RKO (cell line): ENCODE measurements at regions not wholly inside any gene's neighbourhood (a gene's known extent, or its start where the extent isn't known, plus 50 kb on each side); places are given as distances from the start of the nearest gene placed in this dataset.

ENCODE experiments used
- DNase-seq: peaks from one replicate; pipeline ENCODE4 v3.0.0-alpha.2; 2016; ENCODE audit warnings: low spot score

DNA sequence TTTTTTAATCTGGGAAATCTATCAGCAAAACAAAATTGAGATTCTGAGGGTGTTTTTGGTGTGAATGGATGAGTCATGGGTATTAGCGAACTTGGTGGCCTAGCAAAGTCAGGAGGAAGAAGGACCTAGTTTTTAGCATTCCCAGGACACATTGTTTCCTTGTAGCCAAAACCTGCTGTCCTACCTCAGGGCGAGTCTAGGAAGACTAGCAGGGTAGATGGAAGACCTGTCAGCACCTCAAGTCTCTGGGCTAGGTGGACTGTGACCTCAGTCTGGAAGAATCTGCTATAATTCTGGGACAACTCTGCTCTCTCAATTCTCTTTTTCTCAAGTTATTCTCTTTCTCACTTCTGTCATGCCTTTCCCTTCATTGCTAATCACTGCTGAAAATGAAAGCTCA is 1399.3 kb upstream of the LRRTM1 start:
- DNase-seq: no peak

DNA sequence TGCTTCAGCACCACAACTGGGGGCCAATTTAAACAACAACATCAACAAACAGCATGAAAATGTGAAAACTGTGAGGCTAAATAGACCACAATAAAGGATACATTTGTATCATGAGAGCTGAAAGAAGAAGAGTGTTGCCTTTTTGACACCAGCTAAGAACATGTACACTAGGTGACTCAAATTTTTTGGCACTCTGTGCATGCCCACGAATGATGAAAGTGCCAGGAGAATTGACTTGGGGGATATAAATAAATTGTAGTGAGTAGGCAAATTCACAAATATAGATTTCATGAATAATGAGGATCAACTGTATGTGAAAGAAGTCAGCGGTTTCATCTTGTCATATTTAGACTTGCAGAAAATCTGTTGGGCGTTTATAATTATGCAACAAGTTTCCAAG is 1388.0 kb upstream of the LRRTM1 start:
- no peak for DNase-seq

GRCh38 chr2:81675641-81676040 is 1371.1 kb upstream of the LRRTM1 start:
- DNase-seq: no peak

DNA sequence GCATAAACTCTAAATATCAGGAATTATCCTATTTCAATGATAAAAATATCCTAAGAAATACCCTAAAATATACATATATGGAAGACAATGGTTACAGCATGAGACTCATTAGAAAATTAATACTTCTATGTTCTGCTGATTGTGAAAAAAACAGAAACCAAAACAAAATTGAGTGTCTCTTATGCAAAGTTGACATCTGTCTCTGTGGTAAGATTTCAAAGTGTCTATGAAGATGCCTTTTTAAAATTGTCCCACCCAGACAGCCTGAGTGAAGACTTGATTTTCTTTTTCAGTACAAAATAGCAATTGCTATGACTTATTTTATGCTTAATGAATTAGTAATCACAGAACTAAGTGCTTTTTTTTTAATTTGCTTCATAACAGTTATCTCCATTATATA is 1368.4 kb upstream of the LRRTM1 start:
- DNase-seq: no peak

- DNase-seq: no peak
Observed at GRCh38 chr2:81672516-81672915, 1368.0 kb upstream of the LRRTM1 start.

GRCh38 chr2:81670885-81671284 is 1366.3 kb upstream of the LRRTM1 start:
- DNase-seq: no peak

GRCh38 chr2:81661081-81661480 is 1356.5 kb upstream of the LRRTM1 start:
- no peak for DNase-seq

DNA sequence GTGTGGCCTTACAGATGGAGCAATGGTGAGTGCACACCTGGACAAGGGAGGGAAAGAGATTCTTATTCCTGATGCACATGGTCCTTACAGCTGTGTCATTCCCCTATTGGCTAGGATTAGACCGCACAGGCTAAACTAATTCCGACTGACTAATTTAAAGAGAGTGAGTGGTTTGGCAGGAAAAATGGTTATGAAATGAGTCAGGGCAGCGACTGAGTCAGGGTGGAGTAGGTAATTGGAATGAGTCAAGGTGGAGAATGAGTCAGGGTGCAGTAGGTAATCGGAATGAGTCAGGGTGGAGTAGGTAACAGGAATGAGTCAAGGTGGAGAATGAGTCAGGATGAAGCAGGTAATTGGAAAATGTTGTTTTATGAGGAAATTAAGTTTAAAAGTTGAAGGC is 1353.7 kb upstream of the LRRTM1 start:
- peak; percentile 77 for DNase-seq

DNA sequence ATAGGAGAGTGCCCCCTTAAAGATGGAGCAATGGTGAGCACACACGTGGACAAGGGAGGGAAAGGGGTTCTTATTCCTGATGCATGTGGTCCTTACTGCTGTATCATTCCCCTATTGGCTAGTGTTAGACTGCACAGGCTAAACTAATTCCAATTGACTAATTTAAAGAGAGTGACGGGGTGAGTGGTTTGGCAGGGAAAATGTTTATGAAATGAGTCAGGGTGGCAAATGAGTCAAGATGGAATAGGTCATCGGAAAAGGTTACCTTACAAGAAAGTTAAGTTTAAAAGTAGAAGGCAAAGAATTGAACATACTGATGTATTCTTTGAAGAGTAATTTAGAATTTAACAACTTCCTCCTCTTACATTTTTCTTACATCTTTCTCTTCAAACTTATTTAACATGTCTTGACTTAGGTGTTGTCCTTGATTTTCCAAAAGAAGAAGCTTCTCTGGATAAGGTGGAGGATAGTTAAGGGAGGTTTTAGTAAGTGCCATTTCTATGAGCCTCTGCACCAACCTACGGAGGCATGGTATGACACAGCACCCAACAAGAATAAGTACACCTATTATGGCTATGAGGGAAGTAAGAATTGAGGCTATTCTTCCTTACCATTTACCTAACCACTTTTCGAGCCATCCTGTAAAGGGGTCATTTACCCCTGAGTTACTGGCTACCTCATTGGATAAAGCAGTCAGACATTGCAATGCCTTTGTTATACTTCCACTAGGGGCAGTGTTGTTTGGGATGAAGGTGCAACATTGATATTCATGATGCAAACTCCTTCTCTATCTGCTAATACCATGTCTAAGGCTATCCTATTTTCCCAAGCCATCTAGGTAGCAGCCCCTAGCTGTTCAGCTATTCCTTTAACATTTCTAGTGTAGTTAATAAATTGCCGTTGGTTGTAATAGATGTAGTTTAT is 1345.8 kb upstream of the LRRTM1 start:
- peak; percentile 53 for DNase-seq

GRCh38 chr2:81648806-81649205 is 1344.3 kb upstream of the LRRTM1 start:
- DNase-seq: no peak

DNA sequence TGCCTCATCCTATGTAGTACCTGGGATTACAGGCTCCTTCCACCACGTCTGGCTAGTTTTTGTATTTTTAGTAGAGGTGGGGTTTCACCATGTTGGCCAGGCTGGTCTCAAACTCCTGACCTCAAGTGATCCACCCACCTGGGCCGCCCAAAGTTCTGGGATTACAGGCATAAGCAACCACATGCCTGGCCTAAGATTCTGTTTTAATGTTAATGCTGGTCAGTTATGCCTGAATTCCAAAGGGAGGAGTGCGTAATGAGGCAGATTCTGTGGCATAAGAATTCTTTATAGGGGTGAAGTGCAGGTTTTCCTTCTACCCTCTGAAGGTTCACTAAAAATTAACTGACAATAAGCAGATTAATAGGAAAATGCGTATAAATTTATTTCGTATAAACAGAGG is 1343.8 kb upstream of the LRRTM1 start:
- no peak for DNase-seq

- DNase-seq: no peak
Observed at GRCh38 chr2:81647715-81648230, 1343.2 kb upstream of the LRRTM1 start.

DNA sequence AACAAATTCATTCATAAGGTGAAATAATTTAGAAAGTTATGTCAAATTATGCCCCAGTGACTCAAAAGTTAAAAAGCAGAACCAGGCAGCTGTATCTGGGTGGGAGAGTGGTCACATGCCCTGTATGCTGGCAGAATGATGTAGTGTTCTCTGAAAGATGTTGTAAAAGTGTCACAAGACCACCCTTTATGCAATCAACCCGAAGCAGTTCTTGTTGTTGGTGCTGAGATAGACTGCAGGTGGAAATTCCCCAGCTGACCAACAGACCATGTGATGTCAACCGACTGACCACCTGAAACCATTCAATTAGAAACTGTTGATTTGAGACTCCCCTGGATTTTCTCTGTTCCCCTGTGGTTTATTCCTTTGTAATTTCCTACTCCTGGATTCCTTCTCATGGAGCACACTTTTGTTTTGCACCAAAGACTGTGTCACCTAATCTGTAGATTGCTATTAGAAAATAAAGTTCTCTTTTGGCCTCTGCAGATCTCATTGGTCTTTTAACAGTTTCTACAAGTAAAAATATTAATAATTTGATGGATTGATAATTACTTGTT is 1341.3 kb upstream of the LRRTM1 start:
- no peak for DNase-seq

DNA sequence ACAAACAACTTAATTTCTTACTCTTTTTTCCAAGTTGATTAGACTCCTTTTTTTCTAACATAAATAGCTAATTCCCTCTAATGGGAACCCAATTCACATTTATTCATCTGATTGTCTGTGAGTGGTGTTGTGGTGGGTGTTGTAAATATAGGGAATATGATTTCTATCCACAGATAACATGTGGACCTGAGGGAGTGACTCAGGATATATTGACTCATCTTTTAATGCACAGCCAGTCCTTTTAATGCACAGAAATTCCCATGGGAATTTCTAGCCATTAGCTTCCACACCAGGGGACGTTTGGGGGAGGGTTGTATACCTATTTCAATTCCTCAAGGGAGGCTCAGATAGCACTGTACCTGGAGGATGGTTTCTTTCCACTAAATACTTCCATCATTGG is 1339.6 kb upstream of the LRRTM1 start:
- DNase-seq: no peak

GRCh38 chr2:81624825-81625224 is 1320.3 kb upstream of the LRRTM1 start:
- no peak for DNase-seq

GRCh38 chr2:81600088-81600487 is 1295.5 kb upstream of the LRRTM1 start:
- no peak for DNase-seq

DNA sequence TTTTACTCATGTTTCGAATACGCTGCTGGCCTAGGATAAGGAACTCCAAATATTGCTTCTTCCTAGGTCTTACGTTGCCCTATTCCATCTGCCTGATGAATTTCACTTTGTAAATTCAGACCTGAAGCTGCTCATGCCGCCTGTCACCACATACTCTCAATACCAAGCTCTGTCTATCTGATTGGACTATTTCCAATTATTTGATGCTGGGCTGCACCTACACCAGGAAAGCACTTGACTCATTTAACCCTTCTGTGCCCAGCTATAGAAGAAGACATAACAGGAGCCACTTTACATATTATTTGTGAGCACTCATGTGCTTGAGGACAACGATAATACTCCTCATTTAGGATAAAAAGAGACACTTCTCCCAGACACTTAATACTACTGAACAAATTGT is 1293.9 kb upstream of the LRRTM1 start:
- DNase-seq: no peak

DNA sequence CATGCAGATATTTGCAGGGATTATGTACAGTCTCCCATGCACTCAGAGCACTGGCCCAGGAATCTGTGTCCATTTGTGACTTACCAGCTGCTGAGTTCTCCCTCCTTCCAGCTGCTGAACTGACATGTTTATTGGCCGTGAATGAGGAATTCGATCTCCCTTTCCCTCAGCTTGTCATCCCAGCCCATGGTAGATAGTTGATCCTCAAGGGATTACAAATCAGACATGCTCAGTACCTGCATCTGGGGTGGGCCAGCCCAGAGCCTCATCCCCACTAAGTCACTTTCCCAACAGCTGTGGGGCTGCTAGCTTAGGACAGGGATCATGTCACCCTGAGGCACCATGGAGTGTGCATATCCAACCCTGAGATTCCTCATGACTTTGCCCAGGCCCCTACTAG is 1284.9 kb upstream of the LRRTM1 start:
- no peak for DNase-seq

DNA sequence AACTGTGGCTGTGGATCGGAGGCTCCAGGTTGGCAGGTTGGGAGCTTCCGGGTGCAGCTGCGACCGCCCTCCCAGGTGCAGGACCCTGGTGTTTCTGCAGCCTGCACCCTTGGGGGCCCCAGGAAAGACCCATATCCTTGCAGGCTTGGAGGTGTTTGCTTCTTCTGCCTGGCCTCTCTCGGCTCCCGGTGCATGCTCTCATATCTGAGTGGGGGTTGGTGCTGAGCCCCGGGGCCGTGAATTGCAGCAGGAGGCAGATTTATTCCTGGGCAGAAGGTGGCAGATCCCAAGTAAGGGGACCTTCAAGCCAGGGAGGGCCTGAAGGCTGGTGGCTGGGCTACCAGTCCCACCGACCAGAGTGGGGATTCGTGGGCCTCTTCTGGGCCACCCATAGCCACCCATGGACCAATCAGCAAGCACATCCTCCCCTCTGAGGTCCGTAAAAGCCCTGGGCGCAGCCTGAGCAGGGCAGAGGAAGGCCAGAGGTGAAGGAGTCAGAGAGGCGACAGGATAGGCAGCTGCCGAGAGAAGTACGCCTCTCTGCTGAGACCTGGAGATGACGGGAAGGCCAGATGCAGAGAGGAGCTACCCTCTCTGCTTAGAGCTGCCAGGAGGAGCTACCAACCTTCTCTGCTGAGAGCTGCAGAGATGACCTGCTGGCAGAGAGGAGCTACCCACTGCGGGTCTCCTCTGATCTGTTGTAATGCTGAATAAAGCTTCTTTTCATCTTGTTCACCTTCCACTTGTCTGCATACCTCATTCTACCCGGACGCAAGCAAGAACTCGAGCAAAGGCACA is 1279.0 kb upstream of the LRRTM1 start:
- no peak for DNase-seq

- DNase-seq: no peak
Observed at GRCh38 chr2:81576713-81577112, 1272.2 kb upstream of the LRRTM1 start.

GRCh38 chr2:81551040-81551634 is 1246.6 kb upstream of the LRRTM1 start:
- DNase-seq: no peak

GRCh38 chr2:81550277-81550676 is 1245.7 kb upstream of the LRRTM1 start:
- DNase-seq: no peak
